ENCODE measurements at regions not wholly inside any gene's neighbourhood (a gene's known extent, or its start where the extent isn't known, plus 50 kb on each side); places are given as distances from the start of the nearest gene placed in this dataset.

DNA sequence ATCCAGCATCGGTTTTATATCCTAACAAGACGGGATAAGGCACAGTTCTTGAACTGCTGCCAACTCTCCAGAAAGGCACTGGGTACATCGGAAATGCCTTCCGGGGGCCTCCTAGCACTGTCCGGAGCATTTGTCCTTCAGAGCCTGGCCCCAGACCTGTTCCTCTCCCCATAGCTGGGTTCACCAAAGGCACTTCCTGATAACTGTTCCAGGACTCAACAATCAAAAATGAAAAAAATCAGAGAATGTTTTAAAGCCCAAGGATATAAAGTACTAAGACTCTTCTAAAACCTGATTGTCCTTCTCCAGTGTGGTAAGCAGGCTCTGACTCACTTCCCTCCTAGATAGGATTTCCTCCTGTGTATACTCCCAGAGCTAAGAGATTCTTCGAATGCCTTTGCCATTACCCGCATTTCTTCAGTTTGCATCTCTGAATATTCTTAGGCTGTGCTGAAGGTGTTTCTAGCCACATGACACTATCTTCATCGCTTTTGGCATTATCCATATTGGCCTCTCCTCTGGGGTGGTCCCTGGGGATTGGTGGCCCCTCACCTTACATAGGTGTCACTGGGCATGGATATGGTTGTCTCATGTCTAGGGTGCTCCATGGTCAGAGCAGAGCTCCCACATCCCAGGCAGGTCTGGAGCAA is 112.9 kb downstream of the ZBTB18 start:
- TF ChIP-seq POLR2A (IDR thresholded peaks at IDR 0.05) (no peak), EP300 (IDR thresholded peaks at IDR 0.05) (no peak)
- TF ChIP-seq, protein P1, sequence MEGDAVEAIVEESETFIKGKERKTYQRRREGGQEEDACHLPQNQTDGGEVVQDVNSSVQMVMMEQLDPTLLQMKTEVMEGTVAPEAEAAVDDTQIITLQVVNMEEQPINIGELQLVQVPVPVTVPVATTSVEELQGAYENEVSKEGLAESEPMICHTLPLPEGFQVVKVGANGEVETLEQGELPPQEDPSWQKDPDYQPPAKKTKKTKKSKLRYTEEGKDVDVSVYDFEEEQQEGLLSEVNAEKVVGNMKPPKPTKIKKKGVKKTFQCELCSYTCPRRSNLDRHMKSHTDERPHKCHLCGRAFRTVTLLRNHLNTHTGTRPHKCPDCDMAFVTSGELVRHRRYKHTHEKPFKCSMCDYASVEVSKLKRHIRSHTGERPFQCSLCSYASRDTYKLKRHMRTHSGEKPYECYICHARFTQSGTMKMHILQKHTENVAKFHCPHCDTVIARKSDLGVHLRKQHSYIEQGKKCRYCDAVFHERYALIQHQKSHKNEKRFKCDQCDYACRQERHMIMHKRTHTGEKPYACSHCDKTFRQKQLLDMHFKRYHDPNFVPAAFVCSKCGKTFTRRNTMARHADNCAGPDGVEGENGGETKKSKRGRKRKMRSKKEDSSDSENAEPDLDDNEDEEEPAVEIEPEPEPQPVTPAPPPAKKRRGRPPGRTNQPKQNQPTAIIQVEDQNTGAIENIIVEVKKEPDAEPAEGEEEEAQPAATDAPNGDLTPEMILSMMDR (IDR thresholded peaks at IDR 0.05), result no peak

All from ovary (tissue), 3 donors.